ENCODE measurements at regions not wholly inside any gene's neighbourhood (a gene's known extent, or its start where the extent isn't known, plus 50 kb on each side); places are given as distances from the start of the nearest gene placed in this dataset.

- peaks cover 0 to 4% (median under 1%) of the 10 kb centered on the region in 4 donors for H3K9me3 ChIP-seq
- intact Hi-C loops (cut with DNase I; ENCODE audit: low total_unique reads) = no loop called here
- H3K27me3 ChIP-seq = no peaks in the 10 kb centered on the region
- no peaks in the 10 kb centered on the region for H3K36me3 ChIP-seq
- H3K4me3 ChIP-seq = no peak overlapping the region
- no peak overlapping the region for H3K27ac ChIP-seq
- DNase-seq = no peak
- no peak for TF ChIP-seq POLR2AphosphoS5 (IDR thresholded peaks at IDR 0.05)
- no peak for TF ChIP-seq POLR2A (IDR thresholded peaks at IDR 0.05)
- TF ChIP-seq EP300 (IDR thresholded peaks at IDR 0.05) = no peak
- TF ChIP-seq CTCF (IDR thresholded peaks at IDR 0.05) = no peak
- no peaks in the 10 kb centered on the region for H3K4me1 ChIP-seq
- WGBS, 5 donors = 25 to 51% (median 41%) methylated on average over 3 of the region's 3 CpGs
Measured at GRCh38 chr10:80988755-80989154, 451.1 kb downstream of the SH2D4B start.

GRCh38 chr10:80996615-80997193, 459.0 kb downstream of the SH2D4B start:
- no peak overlapping the region for H3K27ac ChIP-seq
- intact Hi-C loops (cut with DNase I; ENCODE audit: low total_unique reads) = no loop called here
- peaks cover 0 to 30% (median 20%) of the 10 kb centered on the region in 4 donors for H3K9me3 ChIP-seq
- DNase-seq = peak in 1 of 2 donors; percentile 11
- H3K36me3 ChIP-seq = no peaks in the 10 kb centered on the region
- no peaks in the 10 kb centered on the region for H3K4me1 ChIP-seq
- no peak for TF ChIP-seq EP300 (IDR thresholded peaks at IDR 0.05)
- no peak for TF ChIP-seq CTCF (IDR thresholded peaks at IDR 0.05)
- TF ChIP-seq POLR2AphosphoS5 (IDR thresholded peaks at IDR 0.05) = no peak
- no peak for TF ChIP-seq POLR2A (IDR thresholded peaks at IDR 0.05)
- H3K27me3 ChIP-seq = no peaks in the 10 kb centered on the region
- H3K4me3 ChIP-seq = no peak overlapping the region
- 70 to 83% (median 79%) methylated on average over 2 to 7 of the region's 7 CpGs for WGBS, 5 donors

- intact Hi-C loops (cut with DNase I; ENCODE audit: low total_unique reads) = no loop called here
- no peaks in the 10 kb centered on the region for H3K36me3 ChIP-seq
- no peaks in the 10 kb centered on the region for H3K27me3 ChIP-seq
- H3K9me3 ChIP-seq = peaks cover 0 to 14% (median 11%) of the 10 kb centered on the region in 4 donors
- no peak overlapping the region for H3K27ac ChIP-seq
- no peak overlapping the region for H3K4me3 ChIP-seq
- TF ChIP-seq POLR2A (IDR thresholded peaks at IDR 0.05) = no peak
- no peak for TF ChIP-seq CTCF (IDR thresholded peaks at IDR 0.05)
- TF ChIP-seq EP300 (IDR thresholded peaks at IDR 0.05) = no peak
- no peak for TF ChIP-seq POLR2AphosphoS5 (IDR thresholded peaks at IDR 0.05)
- DNase-seq = no peak
- WGBS, 5 donors = 79 to 95% (median 92%) methylated on average over 1 of the region's 1 CpG
- no peaks in the 10 kb centered on the region for H3K4me1 ChIP-seq
Measured at GRCh38 chr10:81000781-81001180, 463.1 kb downstream of the SH2D4B start.

DNA sequence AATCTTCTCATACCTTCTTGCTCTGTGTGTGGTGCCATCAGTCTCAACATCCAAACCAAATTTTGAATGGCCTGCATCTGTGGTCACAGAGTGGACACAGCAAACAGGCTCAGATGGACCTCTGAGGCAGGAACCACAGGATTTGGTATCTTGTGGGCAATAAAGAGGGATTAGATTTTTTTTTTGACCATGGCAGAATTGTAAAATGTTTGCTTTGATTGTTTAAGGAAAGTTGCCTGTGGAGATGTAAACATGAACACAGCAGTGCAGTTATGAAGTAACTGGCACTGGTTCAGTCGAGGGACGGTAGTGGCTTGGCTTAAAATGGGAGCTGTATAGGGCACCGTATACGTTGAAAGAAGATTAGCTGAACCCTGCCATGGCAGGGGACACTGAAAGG, 464.7 kb downstream of the SH2D4B start:
- 51 to 83% (median 62%) methylated on average over 4 of the region's 4 CpGs for WGBS, 5 donors
- TF ChIP-seq POLR2A (IDR thresholded peaks at IDR 0.05) = no peak
- TF ChIP-seq EP300 (IDR thresholded peaks at IDR 0.05) = no peak
- no peak for TF ChIP-seq POLR2AphosphoS5 (IDR thresholded peaks at IDR 0.05)
- no peak for TF ChIP-seq CTCF (IDR thresholded peaks at IDR 0.05)
- DNase-seq = no peak
- no peaks in the 10 kb centered on the region for H3K36me3 ChIP-seq
- no peaks in the 10 kb centered on the region for H3K27me3 ChIP-seq
- intact Hi-C loops (cut with DNase I; ENCODE audit: low total_unique reads) = no loop called here
- no peaks in the 10 kb centered on the region for H3K4me1 ChIP-seq
- H3K9me3 ChIP-seq = no peaks in the 10 kb centered on the region
- no peak overlapping the region for H3K27ac ChIP-seq
- no peak overlapping the region for H3K4me3 ChIP-seq

Data from stomach (tissue), 8 donors.